Skin of body (tissue), 1 donor: ENCODE measurements at regions not wholly inside any gene's neighbourhood (a gene's known extent, or its start where the extent isn't known, plus 50 kb on each side); places are given as distances from the start of the nearest gene placed in this dataset.
"Not testable (repeated sequence)": the region's sequence is repeated elsewhere in the genome, so short reads cannot be mapped to it uniquely, and the experiment has no call there.

Experiments
- DNase-seq: peaks from one replicate; lab custom pipeline; 2025; lab: John Stamatoyannopoulos, UW

- no peak for DNase-seq
These were observed 108.7 kb downstream of the SUCLA2 start for GRCh38 chr13:47892374-47892773.

GRCh38 chr13:47890146-47890814 lies 110.8 kb downstream of the SUCLA2 start:
- DNase-seq, result no peak

GRCh38 chr13:47886314-47886713 lies 114.8 kb downstream of the SUCLA2 start:
- DNase-seq, result no peak

- no peak for DNase-seq
These were observed 125.9 kb downstream of the SUCLA2 start for GRCh38 chr13:47875201-47875600.

GRCh38 chr13:47873987-47874386 lies 127.1 kb downstream of the SUCLA2 start:
- DNase-seq, result not testable (repeated sequence)

- not testable (repeated sequence) for DNase-seq
These were observed 127.8 kb downstream of the SUCLA2 start for GRCh38 chr13:47873319-47873718.

- DNase-seq, result no peak
These were observed 131.3 kb downstream of the SUCLA2 start for GRCh38 chr13:47869776-47870175.

- no peak for DNase-seq
These were observed 135.2 kb downstream of the SUCLA2 start for GRCh38 chr13:47865883-47866282.

- no peak for DNase-seq
These were observed 138.2 kb downstream of the SUCLA2 start for GRCh38 chr13:47862841-47863240.

- DNase-seq, result no peak
These were observed 141.9 kb downstream of the SUCLA2 start for GRCh38 chr13:47859165-47859564.

- DNase-seq, result no peak
These were observed 142.7 kb downstream of the SUCLA2 start for GRCh38 chr13:47858042-47859025.

GRCh38 chr13:47853236-47853635 lies 147.8 kb downstream of the SUCLA2 start:
- no peak for DNase-seq

- no peak for DNase-seq
These were observed 154.2 kb downstream of the SUCLA2 start for GRCh38 chr13:47846886-47847285.

- DNase-seq, result no peak
These were observed 155.1 kb downstream of the SUCLA2 start for GRCh38 chr13:47845981-47846380.

- no peak for DNase-seq
These were observed 158.1 kb downstream of the SUCLA2 start for GRCh38 chr13:47843005-47843404.

GRCh38 chr13:47841151-47841550 lies 159.9 kb downstream of the SUCLA2 start:
- no peak for DNase-seq

GRCh38 chr13:47837906-47838305 lies 163.2 kb downstream of the SUCLA2 start:
- DNase-seq, result no peak

GRCh38 chr13:47837104-47837880 lies 163.8 kb downstream of the SUCLA2 start:
- no peak for DNase-seq

GRCh38 chr13:47835470-47836228 lies 165.4 kb downstream of the SUCLA2 start:
- no peak for DNase-seq

GRCh38 chr13:47832458-47832972 lies 168.6 kb downstream of the SUCLA2 start:
- no peak for DNase-seq

- DNase-seq, result no peak
These were observed 169.8 kb downstream of the SUCLA2 start for GRCh38 chr13:47831265-47831664.
